A549 (cell line): ENCODE measurements at regions not wholly inside any gene's neighbourhood (a gene's known extent, or its start where the extent isn't known, plus 50 kb on each side); places are given as distances from the start of the nearest gene placed in this dataset.

Experiments used
- ATAC-seq, 2 experiments: fragments of 200-7000 bp in 1 of 2; fragments of >200 bp in 1 of 2; cut with Nextera tagmentation in 1 of 2; cut with Tn5 transposase in 1 of 2; 3 replicates each; pipeline versions ENCODE4 v1.8.0 to v1.9.1; 2018 to 2020; ENCODE audit warnings: mild to moderate bottlenecking in 1 of 2, moderate library complexity in 1 of 2
- CTCF ChIA-PET: fragments of 300-600 bp; sonication (Branson Sonifier 250); formaldehyde crosslinking; extraction: SDS; loops from one replicate; lab custom pipeline; 2021; ENCODE audit warnings: antibody characterized with exemption, inconsistent platforms; lab: Yijun Ruan, JAX
- POLR2A ChIA-PET: fragments of 350-600 bp; formaldehyde crosslinking; extraction: SDS; loops from one replicate; lab custom pipeline; 2021; ENCODE audit warnings: antibody characterized with exemption, inconsistent platforms; lab: Yijun Ruan, JAX
- DNase-seq, 2 experiments: peaks; one replicate each; pipeline versions ENCODE4 v3.0.0 to v3.0.0-alpha.2; 2011 to 2016; ENCODE audit warnings: low read depth in 1 of 2, low spot score in 1 of 2
- FAIRE-seq: peaks from 2 replicates; lab custom pipeline; 2011; peaks lifted over from hg19 to GRCh38; lab: Jason Lieb, UNC
- H3K27ac ChIP-seq, 2 experiments: fragments of >200 bp; sonication (Bioruptor Twin); formaldehyde crosslinking; 3 replicates each; pipeline ENCODE4 v1.5.1; 2016 to 2017
- H3K4me1 ChIP-seq: fragments of >200 bp; sonication (Bioruptor Twin); formaldehyde crosslinking; 3 replicates; pipeline ENCODE4 v1.6.1; 2016
- H3K4me2 ChIP-seq: fragments of >200 bp; sonication (Bioruptor Twin); formaldehyde crosslinking; 3 replicates; pipeline ENCODE4 v1.6.1; 2016
- H3K4me3 ChIP-seq: fragments of >200 bp; sonication (Bioruptor Twin); formaldehyde crosslinking; 3 replicates; pipeline ENCODE4 v1.5.1; 2016
- H3K9me3 ChIP-seq: fragments of >200 bp; sonication (Bioruptor Twin); formaldehyde crosslinking; 3 replicates; pipeline ENCODE4 v1.6.1; 2016
- BHLHE40 ChIP-seq: IDR thresholded peaks from 2 replicates; pipeline ENCODE4 v1.6.1; 2012; ENCODE audit warnings: low read depth, low read length, inconsistent platforms
- CEBPB ChIP-seq, 2 experiments: fragments of >200 bp in 1 of 2; sonication (Bioruptor Twin) in 1 of 2; formaldehyde crosslinking in 1 of 2; IDR thresholded peaks; 2 replicates each; pipeline ENCODE4 v1.6.1; 2012 to 2016
- EHMT2 ChIP-seq: fragments of 200-600 bp; sonication (generic); IDR thresholded peaks from 2 replicates; pipeline ENCODE4 v1.6.1; 2016; ENCODE audit warnings: antibody characterized with exemption, low read depth, mild to moderate bottlenecking, moderate library complexity
- EP300 ChIP-seq, 2 experiments: fragments of >200 bp; sonication (Bioruptor Twin); formaldehyde crosslinking; IDR thresholded peaks; 2 replicates in 1 of 2; 3 replicates in 1 of 2; pipeline ENCODE4 v1.6.1; 2016 to 2017
- FOSB ChIP-seq: fragments of 250-450 bp; sonication (Bioruptor Pico); IDR thresholded peaks from 2 replicates; pipeline ENCODE4 v1.5.0; 2020; ENCODE audit warnings: mild to moderate bottlenecking, moderate library complexity
- FOSL2 ChIP-seq, 2 experiments: fragments of 450-650 bp in 1 of 2; fragments of >200 bp in 1 of 2; sonication (Bioruptor Twin) in 1 of 2; formaldehyde crosslinking; IDR thresholded peaks; 2 replicates each; pipeline versions ENCODE4 v1.5.0 to v1.6.1; 2016 to 2020; ENCODE audit warnings: mild to moderate bottlenecking in 1 of 2, moderate library complexity in 1 of 2
- JUN ChIP-seq, 2 experiments: fragments of >200 bp; sonication (Bioruptor Twin); formaldehyde crosslinking; IDR thresholded peaks; 2 replicates in 1 of 2; 3 replicates in 1 of 2; pipeline ENCODE4 v1.6.1; 2016 to 2017
- PHF8 ChIP-seq: fragments of 200-600 bp; sonication (generic); IDR thresholded peaks from 2 replicates; pipeline ENCODE4 v1.6.1; 2016; ENCODE audit warnings: low read depth, mild to moderate bottlenecking, antibody characterized with exemption, moderate library complexity, borderline replicate concordance
- POLR2A ChIP-seq: IDR thresholded peaks from 2 replicates; pipeline ENCODE4 v1.6.1; 2012; ENCODE audit warnings: mild to moderate bottlenecking, low read length
- RCOR1 ChIP-seq: fragments of 150-350 bp; IDR thresholded peaks from 2 replicates; pipeline ENCODE4 v1.6.1; 2014; ENCODE audit warnings: antibody characterized with exemption, low read length, low read depth
- SREBF2 ChIP-seq: fragments of 450-650 bp; IDR thresholded peaks from 2 replicates; pipeline ENCODE4 v1.6.1; 2014; ENCODE audit warnings: mild to moderate bottlenecking, moderate library complexity
- TP53 ChIP-seq: fragments of 250-450 bp; sonication (Bioruptor Pico); IDR thresholded peaks from 2 replicates; pipeline ENCODE4 v1.5.0; 2021; ENCODE audit warnings: mild to moderate bottlenecking, moderate library complexity
- ZC3H11A ChIP-seq: fragments of 450-650 bp; IDR thresholded peaks from 2 replicates; pipeline ENCODE4 v1.6.1; 2014; ENCODE audit warnings: antibody characterized with exemption, mild to moderate bottlenecking
- ZFP36 ChIP-seq: fragments of 450-650 bp; IDR thresholded peaks from 2 replicates; pipeline ENCODE4 v1.6.1; 2014; ENCODE audit warnings: borderline replicate concordance; ENCODE audit not compliant: partially characterized antibody
- WGBS: methylation state at CpG from one replicate; pipeline ENCODE4 v1.1.6; 2017; ENCODE audit errors: missing lambda C conversion rate; 5-methylcytosine and 5-hydroxymethylcytosine counted together
- TF ChIP-seq, protein P1 (sequence below): fragments of 200-600 bp; sonication (generic); IDR thresholded peaks from 2 replicates; pipeline ENCODE4 v1.6.1; 2016; ENCODE audit warnings: antibody characterized with exemption, mild to moderate bottlenecking, moderate library complexity
- TF ChIP-seq, protein P2 (sequence below): fragments of >200 bp; sonication (Bioruptor Twin); formaldehyde crosslinking; IDR thresholded peaks from 3 replicates; pipeline ENCODE4 v1.5.1; 2016
- TF ChIP-seq, protein P3 (sequence below): IDR thresholded peaks from 2 replicates; pipeline ENCODE4 v1.6.1; 2012
- TF ChIP-seq, protein P4 (sequence below): fragments of 250-450 bp; sonication (Bioruptor Pico); IDR thresholded peaks from 2 replicates; pipeline ENCODE4 v1.5.0; 2021; ENCODE audit warnings: mild to moderate bottlenecking, moderate library complexity, borderline replicate concordance
- TF ChIP-seq, protein P5 (sequence below): IDR thresholded peaks from 2 replicates; pipeline ENCODE4 v1.6.1; 2012; ENCODE audit warnings: low read depth, borderline replicate concordance

DNA sequence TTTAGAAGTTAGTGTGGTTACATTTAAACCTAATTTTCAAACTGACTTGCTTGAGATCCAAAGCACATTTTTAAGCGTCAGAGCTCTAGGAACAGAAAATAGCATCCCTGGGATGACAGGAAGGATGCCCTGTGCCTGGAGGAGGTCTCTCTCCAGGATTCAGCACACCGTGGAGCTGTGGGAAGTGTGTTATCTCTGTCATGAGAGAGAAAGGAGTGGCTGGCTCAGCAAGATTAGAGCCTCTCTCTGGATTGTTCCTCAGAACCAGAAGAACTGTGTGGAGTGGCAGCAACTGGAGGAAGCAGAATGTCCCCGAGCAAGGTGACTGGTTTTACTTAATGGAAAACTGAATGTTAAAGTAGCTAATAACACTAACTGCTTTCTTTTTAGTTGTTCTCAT, 233.6 kb upstream of the TGFBR2 start (continued):
- TF ChIP-seq, protein P1, sequence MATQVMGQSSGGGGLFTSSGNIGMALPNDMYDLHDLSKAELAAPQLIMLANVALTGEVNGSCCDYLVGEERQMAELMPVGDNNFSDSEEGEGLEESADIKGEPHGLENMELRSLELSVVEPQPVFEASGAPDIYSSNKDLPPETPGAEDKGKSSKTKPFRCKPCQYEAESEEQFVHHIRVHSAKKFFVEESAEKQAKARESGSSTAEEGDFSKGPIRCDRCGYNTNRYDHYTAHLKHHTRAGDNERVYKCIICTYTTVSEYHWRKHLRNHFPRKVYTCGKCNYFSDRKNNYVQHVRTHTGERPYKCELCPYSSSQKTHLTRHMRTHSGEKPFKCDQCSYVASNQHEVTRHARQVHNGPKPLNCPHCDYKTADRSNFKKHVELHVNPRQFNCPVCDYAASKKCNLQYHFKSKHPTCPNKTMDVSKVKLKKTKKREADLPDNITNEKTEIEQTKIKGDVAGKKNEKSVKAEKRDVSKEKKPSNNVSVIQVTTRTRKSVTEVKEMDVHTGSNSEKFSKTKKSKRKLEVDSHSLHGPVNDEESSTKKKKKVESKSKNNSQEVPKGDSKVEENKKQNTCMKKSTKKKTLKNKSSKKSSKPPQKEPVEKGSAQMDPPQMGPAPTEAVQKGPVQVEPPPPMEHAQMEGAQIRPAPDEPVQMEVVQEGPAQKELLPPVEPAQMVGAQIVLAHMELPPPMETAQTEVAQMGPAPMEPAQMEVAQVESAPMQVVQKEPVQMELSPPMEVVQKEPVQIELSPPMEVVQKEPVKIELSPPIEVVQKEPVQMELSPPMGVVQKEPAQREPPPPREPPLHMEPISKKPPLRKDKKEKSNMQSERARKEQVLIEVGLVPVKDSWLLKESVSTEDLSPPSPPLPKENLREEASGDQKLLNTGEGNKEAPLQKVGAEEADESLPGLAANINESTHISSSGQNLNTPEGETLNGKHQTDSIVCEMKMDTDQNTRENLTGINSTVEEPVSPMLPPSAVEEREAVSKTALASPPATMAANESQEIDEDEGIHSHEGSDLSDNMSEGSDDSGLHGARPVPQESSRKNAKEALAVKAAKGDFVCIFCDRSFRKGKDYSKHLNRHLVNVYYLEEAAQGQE, result no peak
- TF ChIP-seq, protein P2, sequence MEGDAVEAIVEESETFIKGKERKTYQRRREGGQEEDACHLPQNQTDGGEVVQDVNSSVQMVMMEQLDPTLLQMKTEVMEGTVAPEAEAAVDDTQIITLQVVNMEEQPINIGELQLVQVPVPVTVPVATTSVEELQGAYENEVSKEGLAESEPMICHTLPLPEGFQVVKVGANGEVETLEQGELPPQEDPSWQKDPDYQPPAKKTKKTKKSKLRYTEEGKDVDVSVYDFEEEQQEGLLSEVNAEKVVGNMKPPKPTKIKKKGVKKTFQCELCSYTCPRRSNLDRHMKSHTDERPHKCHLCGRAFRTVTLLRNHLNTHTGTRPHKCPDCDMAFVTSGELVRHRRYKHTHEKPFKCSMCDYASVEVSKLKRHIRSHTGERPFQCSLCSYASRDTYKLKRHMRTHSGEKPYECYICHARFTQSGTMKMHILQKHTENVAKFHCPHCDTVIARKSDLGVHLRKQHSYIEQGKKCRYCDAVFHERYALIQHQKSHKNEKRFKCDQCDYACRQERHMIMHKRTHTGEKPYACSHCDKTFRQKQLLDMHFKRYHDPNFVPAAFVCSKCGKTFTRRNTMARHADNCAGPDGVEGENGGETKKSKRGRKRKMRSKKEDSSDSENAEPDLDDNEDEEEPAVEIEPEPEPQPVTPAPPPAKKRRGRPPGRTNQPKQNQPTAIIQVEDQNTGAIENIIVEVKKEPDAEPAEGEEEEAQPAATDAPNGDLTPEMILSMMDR, result no peak
- TF ChIP-seq FOSB (no peak), TP53 (CRISPR knock-in tag) (no peak), JUN (IDR thresholded peaks at IDR 0.05) (no peak), EP300 (IDR thresholded peaks at IDR 0.05) (no peak)

DNA sequence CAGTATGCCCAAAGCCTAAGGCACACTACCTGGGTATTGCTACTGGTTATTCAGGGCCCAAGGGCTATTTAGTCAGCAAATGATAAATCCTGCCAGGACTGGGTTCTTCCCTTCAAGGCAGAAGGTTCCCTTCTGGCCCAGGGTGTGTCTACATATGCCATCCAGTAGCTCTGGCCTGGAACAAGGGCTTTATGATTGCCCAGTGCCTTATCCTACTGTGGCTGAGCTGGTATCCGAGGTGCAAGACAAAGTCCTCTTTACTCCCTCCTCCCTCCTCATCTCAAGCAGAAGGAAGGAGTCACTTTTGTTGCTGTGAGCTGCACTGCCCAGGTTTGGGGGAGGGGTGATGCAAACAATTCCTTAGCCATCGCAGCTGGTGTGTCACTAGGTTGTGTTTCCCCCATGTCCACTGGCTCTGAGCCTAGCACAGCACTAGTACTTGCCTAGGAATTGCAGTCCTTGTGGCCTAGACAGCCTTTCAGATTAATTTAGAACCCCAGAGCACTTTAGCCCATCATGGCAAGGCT, 221.8 kb upstream of the TGFBR2 start:
- H3K9me3 ChIP-seq, result peaks cover 6% of the 10 kb centered on the region; the same call in 2 of the 3 replicates
- ATAC-seq (no peak; a peak in 1 of 6 replicates), FAIRE-seq (no peak), DNase-seq (no peak)
- H3K4me2 ChIP-seq, result no peak overlapping the region
- no peak overlapping the region for H3K4me3 ChIP-seq
- H3K4me1 ChIP-seq, result no peaks in the 10 kb centered on the region
- peak overlapping the region in 1 of 2 experiments; percentile 38; a peak in 1 of 6 replicates for H3K27ac ChIP-seq
- POLR2A ChIA-PET, result no interaction called here
- CTCF ChIA-PET, result no interaction called here
- TF ChIP-seq PHF8, result no peak
- TF ChIP-seq EHMT2, result no peak
- TF ChIP-seq JUN (IDR thresholded peaks at IDR 0.05), result no peak
- TF ChIP-seq, protein P3, sequence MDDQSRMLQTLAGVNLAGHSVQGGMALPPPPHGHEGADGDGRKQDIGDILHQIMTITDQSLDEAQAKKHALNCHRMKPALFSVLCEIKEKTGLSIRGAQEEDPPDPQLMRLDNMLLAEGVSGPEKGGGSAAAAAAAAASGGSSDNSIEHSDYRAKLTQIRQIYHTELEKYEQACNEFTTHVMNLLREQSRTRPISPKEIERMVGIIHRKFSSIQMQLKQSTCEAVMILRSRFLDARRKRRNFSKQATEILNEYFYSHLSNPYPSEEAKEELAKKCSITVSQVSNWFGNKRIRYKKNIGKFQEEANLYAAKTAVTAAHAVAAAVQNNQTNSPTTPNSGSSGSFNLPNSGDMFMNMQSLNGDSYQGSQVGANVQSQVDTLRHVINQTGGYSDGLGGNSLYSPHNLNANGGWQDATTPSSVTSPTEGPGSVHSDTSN, result no peak
- TF ChIP-seq BHLHE40, result no peak
- TF ChIP-seq FOSL2 (IDR thresholded peaks at IDR 0.05), result no peak
- TF ChIP-seq FOSL2 (CRISPR knock-in tag; IDR thresholded peaks at IDR 0.05), result no peak
- no peak for TF ChIP-seq POLR2A
- no peak for TF ChIP-seq CEBPB (IDR thresholded peaks at IDR 0.05)
- TF ChIP-seq RCOR1, result no peak
- no peak for TF ChIP-seq ZC3H11A
- no peak for TF ChIP-seq ZFP36
- TF ChIP-seq, protein P4, sequence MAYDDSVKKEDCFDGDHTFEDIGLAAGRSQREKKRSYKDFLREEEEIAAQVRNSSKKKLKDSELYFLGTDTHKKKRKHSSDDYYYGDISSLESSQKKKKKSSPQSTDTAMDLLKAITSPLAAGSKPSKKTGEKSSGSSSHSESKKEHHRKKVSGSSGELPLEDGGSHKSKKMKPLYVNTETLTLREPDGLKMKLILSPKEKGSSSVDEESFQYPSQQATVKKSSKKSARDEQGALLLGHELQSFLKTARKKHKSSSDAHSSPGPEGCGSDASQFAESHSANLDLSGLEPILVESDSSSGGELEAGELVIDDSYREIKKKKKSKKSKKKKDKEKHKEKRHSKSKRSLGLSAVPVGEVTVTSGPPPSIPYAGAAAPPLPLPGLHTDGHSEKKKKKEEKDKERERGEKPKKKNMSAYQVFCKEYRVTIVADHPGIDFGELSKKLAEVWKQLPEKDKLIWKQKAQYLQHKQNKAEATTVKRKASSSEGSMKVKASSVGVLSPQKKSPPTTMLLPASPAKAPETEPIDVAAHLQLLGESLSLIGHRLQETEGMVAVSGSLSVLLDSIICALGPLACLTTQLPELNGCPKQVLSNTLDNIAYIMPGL (CRISPR knock-in tag), result no peak
- no peak for TF ChIP-seq EP300 (IDR thresholded peaks at IDR 0.05)
- TF ChIP-seq, protein P5, sequence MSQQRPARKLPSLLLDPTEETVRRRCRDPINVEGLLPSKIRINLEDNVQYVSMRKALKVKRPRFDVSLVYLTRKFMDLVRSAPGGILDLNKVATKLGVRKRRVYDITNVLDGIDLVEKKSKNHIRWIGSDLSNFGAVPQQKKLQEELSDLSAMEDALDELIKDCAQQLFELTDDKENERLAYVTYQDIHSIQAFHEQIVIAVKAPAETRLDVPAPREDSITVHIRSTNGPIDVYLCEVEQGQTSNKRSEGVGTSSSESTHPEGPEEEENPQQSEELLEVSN, result no peak
- no peak for TF ChIP-seq SREBF2
- 70% methylated on average over 2 of the region's 2 CpGs for WGBS
